ENCODE measurements at regions not wholly inside any gene's neighbourhood (a gene's known extent, or its start where the extent isn't known, plus 50 kb on each side); places are given as distances from the start of the nearest gene placed in this dataset.

DNA sequence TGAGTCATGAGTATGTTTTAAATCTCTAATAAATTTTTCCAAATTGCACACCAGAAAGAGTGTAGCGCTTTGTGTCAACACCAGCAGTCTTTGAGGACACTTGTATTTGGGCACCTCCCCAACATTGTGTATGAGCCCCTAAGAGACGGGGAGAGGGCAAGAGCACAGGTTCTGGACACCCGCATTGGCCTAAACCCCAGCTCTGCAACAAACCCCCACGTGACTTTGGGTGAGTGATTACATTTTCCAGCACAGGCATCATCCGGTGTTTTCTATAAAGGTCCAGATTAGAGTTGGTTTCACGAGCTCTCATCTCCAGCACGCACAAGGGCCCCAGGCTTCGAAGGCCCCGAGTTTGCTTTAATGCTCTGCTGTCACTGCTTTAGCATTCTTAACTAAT is 66.3 kb upstream of the SLC45A1 start:
- CTCF ChIA-PET: no interaction called here
- intact Hi-C loops (cut with micrococcal nuclease): no loop called here

DNA sequence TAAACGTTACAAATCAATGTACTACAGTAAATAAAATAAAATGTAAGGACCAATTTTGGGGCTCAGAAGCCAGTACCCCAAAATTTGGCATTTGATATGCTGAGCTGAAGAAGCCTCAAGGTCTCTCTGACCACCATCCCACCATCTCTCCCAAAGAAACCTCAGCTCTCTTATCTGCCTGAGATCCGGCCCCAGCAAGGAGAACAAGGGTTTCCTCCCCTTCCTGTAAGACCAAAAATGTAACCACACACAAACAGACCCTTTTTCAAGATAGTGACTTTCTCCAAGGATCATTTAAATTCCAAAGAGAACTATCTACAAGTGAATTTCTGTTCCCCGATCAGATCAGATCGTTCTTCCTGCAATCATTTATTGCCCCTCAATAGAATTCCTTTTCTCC is 68.1 kb upstream of the SLC45A1 start:
- Histone ChIP-seq H3K27ac (ENCODE audit: low read length) (no peak overlapping the region), H3K4me2 (ENCODE audit: low read length) (no peak overlapping the region), H3F3A (ENCODE audit: low read length, unreplicated experiment) (no peaks in the 10 kb centered on the region), H3K9ac (ENCODE audit: low read length) (no peak overlapping the region), H3K4me3 (ENCODE audit: low read length) (no peak overlapping the region), H3K36me3 (ENCODE audit: low read depth, low read length) (no peaks in the 10 kb centered on the region), H3K4me1 (ENCODE audit: insufficient read depth, low read length) (no peaks in the 10 kb centered on the region), H3K79me2 (ENCODE audit: low read length) (no peaks in the 10 kb centered on the region), H3K9me3 (ENCODE audit: low read length) (no peaks in the 10 kb centered on the region), H3K9me2 (replicated peaks; ENCODE audit: low read length) (no peaks in the 10 kb centered on the region), H2AFZ (ENCODE audit: low read length) (no peak overlapping the region), H3K27me3 (ENCODE audit: low read length) (no peaks in the 10 kb centered on the region), H4K20me1 (ENCODE audit: low read length) (no peaks in the 10 kb centered on the region)
- TF ChIP-seq EZH2 (IDR thresholded peaks at IDR 0.05; ENCODE audit: low read length, unreplicated experiment): no peak
- no peak for TF ChIP-seq EZH2phosphoT487 (IDR thresholded peaks at IDR 0.05; ENCODE audit: borderline replicate concordance, low read length)
- TF ChIP-seq, protein P1, sequence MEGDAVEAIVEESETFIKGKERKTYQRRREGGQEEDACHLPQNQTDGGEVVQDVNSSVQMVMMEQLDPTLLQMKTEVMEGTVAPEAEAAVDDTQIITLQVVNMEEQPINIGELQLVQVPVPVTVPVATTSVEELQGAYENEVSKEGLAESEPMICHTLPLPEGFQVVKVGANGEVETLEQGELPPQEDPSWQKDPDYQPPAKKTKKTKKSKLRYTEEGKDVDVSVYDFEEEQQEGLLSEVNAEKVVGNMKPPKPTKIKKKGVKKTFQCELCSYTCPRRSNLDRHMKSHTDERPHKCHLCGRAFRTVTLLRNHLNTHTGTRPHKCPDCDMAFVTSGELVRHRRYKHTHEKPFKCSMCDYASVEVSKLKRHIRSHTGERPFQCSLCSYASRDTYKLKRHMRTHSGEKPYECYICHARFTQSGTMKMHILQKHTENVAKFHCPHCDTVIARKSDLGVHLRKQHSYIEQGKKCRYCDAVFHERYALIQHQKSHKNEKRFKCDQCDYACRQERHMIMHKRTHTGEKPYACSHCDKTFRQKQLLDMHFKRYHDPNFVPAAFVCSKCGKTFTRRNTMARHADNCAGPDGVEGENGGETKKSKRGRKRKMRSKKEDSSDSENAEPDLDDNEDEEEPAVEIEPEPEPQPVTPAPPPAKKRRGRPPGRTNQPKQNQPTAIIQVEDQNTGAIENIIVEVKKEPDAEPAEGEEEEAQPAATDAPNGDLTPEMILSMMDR (conservative IDR thresholded peaks at IDR 0.05; ENCODE audit: low read depth, low read length): no peak
- POLR2A ChIA-PET (ENCODE audit: unreplicated experiment): no interaction called here
- no TSS peak for BruUV-seq (replicated peaks)
- intact Hi-C loops (cut with micrococcal nuclease): no loop called here
- DNase-seq (no peak), ATAC-seq (no peak)
- CTCF ChIA-PET: no interaction called here

More for the DNA sequence above, 66.3 kb upstream of the SLC45A1 start:
- ATAC-seq (no peak), DNase-seq (no peak)
- Histone ChIP-seq H3K4me2 (ENCODE audit: low read length) (no peak overlapping the region), H2AFZ (ENCODE audit: low read length) (no peak overlapping the region), H3K4me1 (ENCODE audit: insufficient read depth, low read length) (no peaks in the 10 kb centered on the region), H3K27ac (ENCODE audit: low read length) (no peak overlapping the region), H3K36me3 (ENCODE audit: low read depth, low read length) (no peaks in the 10 kb centered on the region), H3K27me3 (ENCODE audit: low read length) (no peaks in the 10 kb centered on the region), H3K79me2 (ENCODE audit: low read length) (no peaks in the 10 kb centered on the region), H3F3A (ENCODE audit: low read length, unreplicated experiment) (no peaks in the 10 kb centered on the region), H3K9me3 (ENCODE audit: low read length) (no peaks in the 10 kb centered on the region), H3K4me3 (ENCODE audit: low read length) (no peak overlapping the region), H4K20me1 (ENCODE audit: low read length) (no peaks in the 10 kb centered on the region), H3K9ac (ENCODE audit: low read length) (no peak overlapping the region), H3K9me2 (replicated peaks; ENCODE audit: low read length) (no peaks in the 10 kb centered on the region)
- TF ChIP-seq EZH2 (IDR thresholded peaks at IDR 0.05; ENCODE audit: low read length, unreplicated experiment): no peak
- TF ChIP-seq, protein P1 (conservative IDR thresholded peaks at IDR 0.05; ENCODE audit: low read depth, low read length): no peak
- TF ChIP-seq EZH2phosphoT487 (IDR thresholded peaks at IDR 0.05; ENCODE audit: borderline replicate concordance, low read length): no peak
- BruUV-seq (replicated peaks): no TSS peak
- POLR2A ChIA-PET (ENCODE audit: unreplicated experiment): no interaction called here

DNA sequence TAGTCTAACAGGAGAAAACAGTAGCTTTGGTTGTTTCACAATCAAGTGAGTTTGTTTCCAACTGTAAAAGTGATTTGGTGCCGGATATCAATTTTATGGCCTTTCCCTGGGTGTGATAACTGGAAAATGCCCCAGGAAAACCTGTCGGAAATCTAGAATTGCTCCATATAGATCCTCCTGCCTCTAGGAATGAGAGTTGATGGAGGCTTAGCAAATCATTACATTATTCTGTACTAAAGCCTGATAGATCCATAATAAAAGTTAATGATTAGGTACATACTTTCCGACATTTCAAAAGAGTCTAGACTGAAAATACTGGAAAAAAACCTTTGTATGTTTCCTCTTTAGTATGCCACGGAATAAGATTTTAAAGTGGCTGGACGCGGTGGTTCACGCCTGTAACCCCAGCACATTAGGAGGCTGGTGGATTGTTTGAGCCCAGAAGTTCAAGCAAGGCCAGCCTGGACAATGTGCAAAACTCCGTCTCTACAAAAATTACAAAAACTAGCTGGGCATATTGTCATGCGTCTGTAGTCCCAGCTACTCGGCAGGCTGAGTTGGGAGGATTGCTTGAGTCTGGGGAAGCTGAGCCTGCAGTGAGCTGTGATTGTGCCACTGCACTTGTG is 70.0 kb upstream of the SLC45A1 start:
- no peaks in the 10 kb centered on the region for H3K36me3 ChIP-seq (ENCODE audit: low read depth, low read length)
- no peaks in the 10 kb centered on the region for H3K4me1 ChIP-seq (ENCODE audit: insufficient read depth, low read length)
- no peak for ATAC-seq
- no peaks in the 10 kb centered on the region for H3K79me2 ChIP-seq (ENCODE audit: low read length)
- no peak overlapping the region for H3K4me2 ChIP-seq (ENCODE audit: low read length)
- H4K20me1 ChIP-seq (ENCODE audit: low read length): no peaks in the 10 kb centered on the region
- H2AFZ ChIP-seq (ENCODE audit: low read length): no peak overlapping the region
- BruUV-seq (replicated peaks): no TSS peak
- H3K9me2 ChIP-seq (replicated peaks; ENCODE audit: low read length): no peaks in the 10 kb centered on the region
- POLR2A ChIA-PET (ENCODE audit: unreplicated experiment): interaction anchor here (0.6 kb wide), 1 partner anchor 228 kb away, joined by 11 read pairs; no protein-coding TSS in a partner anchor
- no peak overlapping the region for H3K9ac ChIP-seq (ENCODE audit: low read length)
- DNase-seq: no peak
- no peak overlapping the region for H3K4me3 ChIP-seq (ENCODE audit: low read length)
- TF ChIP-seq, protein P1 (conservative IDR thresholded peaks at IDR 0.05; ENCODE audit: low read depth, low read length): no peak
- TF ChIP-seq EZH2phosphoT487 (IDR thresholded peaks at IDR 0.05; ENCODE audit: borderline replicate concordance, low read length) (no peak), EZH2 (IDR thresholded peaks at IDR 0.05; ENCODE audit: low read length, unreplicated experiment) (no peak)
- CTCF ChIA-PET: no interaction called here
- H3K27me3 ChIP-seq (ENCODE audit: low read length): no peaks in the 10 kb centered on the region
- H3K27ac ChIP-seq (ENCODE audit: low read length): no peak overlapping the region
- intact Hi-C loops (cut with micrococcal nuclease): no loop called here
- H3F3A ChIP-seq (ENCODE audit: low read length, unreplicated experiment): no peaks in the 10 kb centered on the region
- H3K9me3 ChIP-seq (ENCODE audit: low read length): no peaks in the 10 kb centered on the region
